SK-N-SH (cell line): ENCODE measurements at regions not wholly inside any gene's neighbourhood (a gene's known extent, or its start where the extent isn't known, plus 50 kb on each side); places are given as distances from the start of the nearest gene placed in this dataset.

ENCODE experiments used
- CTCF ChIA-PET: fragments of 300-600, 350-600 bp; formaldehyde crosslinking; extraction: SDS; loops from one replicate; lab custom pipeline; 2021; lab: Yijun Ruan, JAX
- POLR2A ChIA-PET: fragments of 350-600 bp; sonication (Branson Sonifier 250); formaldehyde crosslinking; extraction: SDS; loops from one replicate; lab custom pipeline; 2020; ENCODE audit warnings: antibody characterized with exemption, inconsistent platforms; lab: Yijun Ruan, JAX
- DNase-seq: peaks from one replicate; pipeline ENCODE4 v3.0.0; 2012
- H2AFZ ChIP-seq: fragments of 200-600 bp; sonication (generic); 2 replicates; pipeline ENCODE4 v1.8.1; 2016; ENCODE audit warnings: antibody characterized with exemption, mild to moderate bottlenecking, low read depth
- H3F3A ChIP-seq: fragments of 200-600 bp; sonication (generic); replicated peaks from 2 replicates; pipeline ENCODE3; 2016; ENCODE audit warnings: antibody characterized with exemption, mild to moderate bottlenecking; ENCODE audit not compliant: insufficient read depth
- H3K27ac ChIP-seq, 2 experiments: fragments of 200-500 bp in 1 of 2; fragments of 200-600 bp in 1 of 2; sonication (Bioruptor generic) in 1 of 2; sonication (generic), shearing (Covaris generic) in 1 of 2; 2 replicates each; pipeline versions ENCODE4 v1.5.1 to v1.6.1; 2014 to 2016; ENCODE audit warnings: low read depth in 2 of 2, inconsistent platforms in 1 of 2, low read length in 1 of 2, mild to moderate bottlenecking in 1 of 2, mixed read lengths in 1 of 2
- H3K27me3 ChIP-seq: fragments of 200-600 bp; sonication (generic), shearing (Covaris generic); 2 replicates; pipeline ENCODE4 v1.6.1; 2016; ENCODE audit warnings: mixed run types; ENCODE audit not compliant: insufficient read depth
- H3K36me3 ChIP-seq, 2 experiments: fragments of 200-500 bp in 1 of 2; fragments of 200-600 bp in 1 of 2; sonication (Bioruptor generic) in 1 of 2; sonication (generic) in 1 of 2; replicated peaks in 1 of 2; 2 replicates each; pipeline versions ENCODE3 to v1.5.1; 2014 to 2016; ENCODE audit warnings: low read length in 1 of 2, mild to moderate bottlenecking in 1 of 2; ENCODE audit not compliant: insufficient read depth in 2 of 2, control insufficient read depth in 1 of 2
- H3K4me1 ChIP-seq, 2 experiments: fragments of 200-500 bp in 1 of 2; fragments of 200-600 bp in 1 of 2; sonication (Bioruptor generic) in 1 of 2; sonication (generic), shearing (Covaris generic) in 1 of 2; 2 replicates each; pipeline versions ENCODE4 v1.5.1 to v1.6.1; 2014 to 2016; ENCODE audit warnings: low read depth in 1 of 2, low read length in 1 of 2, mixed run types in 1 of 2; ENCODE audit not compliant: insufficient read depth in 2 of 2, control insufficient read depth in 1 of 2
- H3K4me2 ChIP-seq: fragments of 200-600 bp; sonication (generic), shearing (Covaris generic); 2 replicates; pipeline ENCODE4 v1.6.1; 2017; ENCODE audit warnings: mixed run types
- H3K4me3 ChIP-seq, 2 experiments: fragments of 200-500 bp in 1 of 2; fragments of 200-600 bp in 1 of 2; sonication (Bioruptor generic) in 1 of 2; sonication (generic), shearing (Covaris generic) in 1 of 2; 2 replicates each; pipeline versions ENCODE4 v1.5.1 to v1.8.1; 2014 to 2016; ENCODE audit warnings: low read depth in 2 of 2, inconsistent platforms in 1 of 2, low read length in 1 of 2, mild to moderate bottlenecking in 1 of 2, mixed read lengths in 1 of 2, moderate library complexity in 1 of 2
- H3K79me2 ChIP-seq: fragments of 200-600 bp; sonication (generic); 2 replicates; pipeline ENCODE4 v1.8.1; 2017; ENCODE audit warnings: mild to moderate bottlenecking; ENCODE audit not compliant: insufficient read depth
- H3K9ac ChIP-seq: fragments of 200-600 bp; sonication (generic); 2 replicates; pipeline ENCODE4 v1.6.1; 2017; ENCODE audit warnings: mixed run types
- H3K9me2 ChIP-seq: fragments of 200-600 bp; sonication (generic); 2 replicates; pipeline ENCODE4 v1.6.1; 2017; ENCODE audit warnings: mixed run types
- H3K9me3 ChIP-seq: fragments of 200-600 bp; sonication (generic); 2 replicates; pipeline ENCODE4 v1.6.1; 2017; ENCODE audit warnings: mixed run types, mild to moderate bottlenecking, moderate library complexity
- H4K20me1 ChIP-seq: fragments of 200-600 bp; sonication (generic); 2 replicates; pipeline ENCODE4 v1.6.1; 2017; ENCODE audit warnings: mild to moderate bottlenecking, mixed run types; ENCODE audit not compliant: insufficient read depth
- ELF1 ChIP-seq: IDR thresholded peaks from 2 replicates; pipeline ENCODE4 v1.4.0; 2012
- EP300 ChIP-seq, 2 experiments: IDR thresholded peaks; 2 replicates each; pipeline versions ENCODE4 v1.4.0 to v1.6.1; 2012; ENCODE audit warnings: borderline replicate concordance in 1 of 2, low read depth in 1 of 2, low read length in 1 of 2
- FOSL2 ChIP-seq: IDR thresholded peaks from 2 replicates; pipeline ENCODE4 v1.4.0; 2012; ENCODE audit warnings: low read depth, mild to moderate bottlenecking, moderate library complexity, borderline replicate concordance
- FOXJ3 ChIP-seq: sonication (generic); formaldehyde crosslinking; IDR thresholded peaks from 2 replicates; pipeline ENCODE4 v1.5.1; 2020; ENCODE audit warnings: mild to moderate bottlenecking, missing genetic modification reagents
- GABPA ChIP-seq: IDR thresholded peaks from 2 replicates; pipeline ENCODE4 v1.4.0; 2012; ENCODE audit warnings: low read depth, mild to moderate bottlenecking
- IRF3 ChIP-seq: fragments of 150-350 bp; IDR thresholded peaks from 2 replicates; pipeline ENCODE4 v1.6.1; 2016; ENCODE audit warnings: mild to moderate bottlenecking, low read depth, low read length
- JUND ChIP-seq: IDR thresholded peaks from 2 replicates; pipeline ENCODE4 v1.4.0; 2012
- POLR2AphosphoS5 ChIP-seq: IDR thresholded peaks from 2 replicates; pipeline ENCODE4 v1.6.1; 2012; ENCODE audit warnings: low read depth, low read length
- RCOR1 ChIP-seq: fragments of 150-350 bp; IDR thresholded peaks from 2 replicates; pipeline ENCODE4 v1.6.1; 2017; ENCODE audit warnings: antibody characterized with exemption, low read length
- RFX5 ChIP-seq: IDR thresholded peaks from 2 replicates; pipeline ENCODE4 v1.6.1; 2012; ENCODE audit warnings: mild to moderate bottlenecking, improper control_type of control experiment, low read length
- SMC3 ChIP-seq: IDR thresholded peaks from 2 replicates; pipeline ENCODE4 v1.6.1; 2012; ENCODE audit warnings: low read depth, low read length, improper control_type of control experiment
- YY1 ChIP-seq: IDR thresholded peaks from 2 replicates; pipeline ENCODE4 v1.4.0; 2012; ENCODE audit warnings: low read depth, mild to moderate bottlenecking
- WGBS: methylation state at CpG from one replicate; pipeline ENCODE4 v1.1.6; 2017; ENCODE audit warnings: low lambda C conversion rate; 5-methylcytosine and 5-hydroxymethylcytosine counted together
- TF ChIP-seq, protein P1 (sequence below): IDR thresholded peaks from 2 replicates; pipeline ENCODE4 v1.6.1; 2012; ENCODE audit warnings: mild to moderate bottlenecking, low read depth, low read length, moderate library complexity
- TF ChIP-seq, protein P2 (sequence below): IDR thresholded peaks from 2 replicates; pipeline ENCODE4 v1.4.0; 2012; ENCODE audit warnings: low read depth
- TF ChIP-seq, protein P3 (sequence below): fragments of 200-600 bp; sonication (generic); IDR thresholded peaks from 2 replicates; pipeline ENCODE4 v1.6.1; 2017; ENCODE audit warnings: antibody characterized with exemption, mild to moderate bottlenecking, moderate library complexity
- TF ChIP-seq, protein P4 (sequence below): IDR thresholded peaks from 2 replicates; pipeline ENCODE4; 2012

DNA sequence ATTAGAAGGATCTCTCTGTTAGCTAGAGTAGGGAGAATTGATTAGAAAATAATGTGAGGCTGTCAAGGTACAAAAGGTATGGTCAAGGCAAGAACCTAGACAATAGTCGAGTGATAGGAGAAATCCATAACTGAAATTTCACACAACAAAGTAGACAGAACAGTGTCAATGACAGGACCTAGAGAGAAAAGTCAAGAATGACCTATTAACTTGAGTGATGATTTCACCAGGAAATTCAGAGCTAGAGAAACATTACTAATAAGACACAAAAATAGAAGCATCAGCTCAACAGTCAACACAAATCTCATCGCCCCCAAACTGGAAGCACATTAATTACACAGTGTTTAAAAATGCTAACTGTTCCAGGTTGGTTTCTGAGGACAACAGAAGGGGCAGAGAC, 532.4 kb downstream of the CDH10 start:
- H3K4me1 ChIP-seq = no peaks in the 10 kb centered on the region
- H3K27ac ChIP-seq = no peak overlapping the region
- H3K9me2 ChIP-seq = no peaks in the 10 kb centered on the region
- no peak overlapping the region for H3K4me3 ChIP-seq
- no peaks in the 10 kb centered on the region for H3K27me3 ChIP-seq
- no peaks in the 10 kb centered on the region for H3F3A ChIP-seq
- CTCF ChIA-PET = interaction anchor here (1.3 to 2.0 kb wide), 2 partner anchors 135 to 300 kb away, joined by 5 to 6 read pairs; no protein-coding TSS in a partner anchor
- H2AFZ ChIP-seq = no peak overlapping the region
- H3K9ac ChIP-seq = no peak overlapping the region
- TF ChIP-seq ELF1 (no peak), IRF3 (no peak), FOXJ3 (no peak), JUND (no peak), RCOR1 (no peak)
- TF ChIP-seq, protein P1, sequence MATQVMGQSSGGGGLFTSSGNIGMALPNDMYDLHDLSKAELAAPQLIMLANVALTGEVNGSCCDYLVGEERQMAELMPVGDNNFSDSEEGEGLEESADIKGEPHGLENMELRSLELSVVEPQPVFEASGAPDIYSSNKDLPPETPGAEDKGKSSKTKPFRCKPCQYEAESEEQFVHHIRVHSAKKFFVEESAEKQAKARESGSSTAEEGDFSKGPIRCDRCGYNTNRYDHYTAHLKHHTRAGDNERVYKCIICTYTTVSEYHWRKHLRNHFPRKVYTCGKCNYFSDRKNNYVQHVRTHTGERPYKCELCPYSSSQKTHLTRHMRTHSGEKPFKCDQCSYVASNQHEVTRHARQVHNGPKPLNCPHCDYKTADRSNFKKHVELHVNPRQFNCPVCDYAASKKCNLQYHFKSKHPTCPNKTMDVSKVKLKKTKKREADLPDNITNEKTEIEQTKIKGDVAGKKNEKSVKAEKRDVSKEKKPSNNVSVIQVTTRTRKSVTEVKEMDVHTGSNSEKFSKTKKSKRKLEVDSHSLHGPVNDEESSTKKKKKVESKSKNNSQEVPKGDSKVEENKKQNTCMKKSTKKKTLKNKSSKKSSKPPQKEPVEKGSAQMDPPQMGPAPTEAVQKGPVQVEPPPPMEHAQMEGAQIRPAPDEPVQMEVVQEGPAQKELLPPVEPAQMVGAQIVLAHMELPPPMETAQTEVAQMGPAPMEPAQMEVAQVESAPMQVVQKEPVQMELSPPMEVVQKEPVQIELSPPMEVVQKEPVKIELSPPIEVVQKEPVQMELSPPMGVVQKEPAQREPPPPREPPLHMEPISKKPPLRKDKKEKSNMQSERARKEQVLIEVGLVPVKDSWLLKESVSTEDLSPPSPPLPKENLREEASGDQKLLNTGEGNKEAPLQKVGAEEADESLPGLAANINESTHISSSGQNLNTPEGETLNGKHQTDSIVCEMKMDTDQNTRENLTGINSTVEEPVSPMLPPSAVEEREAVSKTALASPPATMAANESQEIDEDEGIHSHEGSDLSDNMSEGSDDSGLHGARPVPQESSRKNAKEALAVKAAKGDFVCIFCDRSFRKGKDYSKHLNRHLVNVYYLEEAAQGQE = no peak
- TF ChIP-seq, protein P2, sequence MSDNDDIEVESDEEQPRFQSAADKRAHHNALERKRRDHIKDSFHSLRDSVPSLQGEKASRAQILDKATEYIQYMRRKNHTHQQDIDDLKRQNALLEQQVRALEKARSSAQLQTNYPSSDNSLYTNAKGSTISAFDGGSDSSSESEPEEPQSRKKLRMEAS = no peak
- TF ChIP-seq, all 33 proteins: peak for 0
- H3K4me2 ChIP-seq = no peak overlapping the region
- POLR2A ChIA-PET = no interaction called here
- H4K20me1 ChIP-seq = no peaks in the 10 kb centered on the region
- H3K79me2 ChIP-seq = no peaks in the 10 kb centered on the region
- WGBS = 0% methylated on average over 2 of the region's 2 CpGs
- no peaks in the 10 kb centered on the region for H3K9me3 ChIP-seq
- no peak for DNase-seq
- H3K36me3 ChIP-seq = no peaks in the 10 kb centered on the region

- CTCF ChIA-PET = no interaction called here
- DNase-seq = no peak
- no peak for TF ChIP-seq SMC3
- TF ChIP-seq RFX5 = no peak
- TF ChIP-seq, protein P3, sequence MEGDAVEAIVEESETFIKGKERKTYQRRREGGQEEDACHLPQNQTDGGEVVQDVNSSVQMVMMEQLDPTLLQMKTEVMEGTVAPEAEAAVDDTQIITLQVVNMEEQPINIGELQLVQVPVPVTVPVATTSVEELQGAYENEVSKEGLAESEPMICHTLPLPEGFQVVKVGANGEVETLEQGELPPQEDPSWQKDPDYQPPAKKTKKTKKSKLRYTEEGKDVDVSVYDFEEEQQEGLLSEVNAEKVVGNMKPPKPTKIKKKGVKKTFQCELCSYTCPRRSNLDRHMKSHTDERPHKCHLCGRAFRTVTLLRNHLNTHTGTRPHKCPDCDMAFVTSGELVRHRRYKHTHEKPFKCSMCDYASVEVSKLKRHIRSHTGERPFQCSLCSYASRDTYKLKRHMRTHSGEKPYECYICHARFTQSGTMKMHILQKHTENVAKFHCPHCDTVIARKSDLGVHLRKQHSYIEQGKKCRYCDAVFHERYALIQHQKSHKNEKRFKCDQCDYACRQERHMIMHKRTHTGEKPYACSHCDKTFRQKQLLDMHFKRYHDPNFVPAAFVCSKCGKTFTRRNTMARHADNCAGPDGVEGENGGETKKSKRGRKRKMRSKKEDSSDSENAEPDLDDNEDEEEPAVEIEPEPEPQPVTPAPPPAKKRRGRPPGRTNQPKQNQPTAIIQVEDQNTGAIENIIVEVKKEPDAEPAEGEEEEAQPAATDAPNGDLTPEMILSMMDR = no peak
- TF ChIP-seq JUND = no peak
- TF ChIP-seq ELF1 = no peak
- TF ChIP-seq EP300 (IDR thresholded peaks at IDR 0.05; ENCODE audit: borderline replicate concordance in 1 of 2, low read depth in 1 of 2, low read length in 1 of 2) = no peak
- TF ChIP-seq POLR2AphosphoS5 = no peak
- TF ChIP-seq, protein P4, sequence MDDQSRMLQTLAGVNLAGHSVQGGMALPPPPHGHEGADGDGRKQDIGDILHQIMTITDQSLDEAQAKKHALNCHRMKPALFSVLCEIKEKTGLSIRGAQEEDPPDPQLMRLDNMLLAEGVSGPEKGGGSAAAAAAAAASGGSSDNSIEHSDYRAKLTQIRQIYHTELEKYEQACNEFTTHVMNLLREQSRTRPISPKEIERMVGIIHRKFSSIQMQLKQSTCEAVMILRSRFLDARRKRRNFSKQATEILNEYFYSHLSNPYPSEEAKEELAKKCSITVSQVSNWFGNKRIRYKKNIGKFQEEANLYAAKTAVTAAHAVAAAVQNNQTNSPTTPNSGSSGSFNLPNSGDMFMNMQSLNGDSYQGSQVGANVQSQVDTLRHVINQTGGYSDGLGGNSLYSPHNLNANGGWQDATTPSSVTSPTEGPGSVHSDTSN = no peak
- TF ChIP-seq FOSL2 = no peak
- TF ChIP-seq YY1 = no peak
- TF ChIP-seq GABPA = no peak
- TF ChIP-seq, all 33 proteins: peak for 0
- Histone ChIP-seq H3K27ac (no peak overlapping the region), H3K27me3 (no peaks in the 10 kb centered on the region), H3K4me3 (no peak overlapping the region), H3K9me2 (no peaks in the 10 kb centered on the region), H3K4me2 (no peak overlapping the region), H3K9ac (no peak overlapping the region), H3K4me1 (no peaks in the 10 kb centered on the region), H3K36me3 (no peaks in the 10 kb centered on the region), H4K20me1 (no peaks in the 10 kb centered on the region), H2AFZ (no peak overlapping the region), H3F3A (no peaks in the 10 kb centered on the region), H3K79me2 (no peaks in the 10 kb centered on the region), H3K9me3 (no peaks in the 10 kb centered on the region)
- 5% methylated on average over 2 of the region's 2 CpGs for WGBS
- POLR2A ChIA-PET = no interaction called here
These were observed 526.4 kb downstream of the CDH10 start for GRCh38 chr5:24118351-24118750.
